PC-9 (cell line): ENCODE measurements at regions not wholly inside any gene's neighbourhood (a gene's known extent, or its start where the extent isn't known, plus 50 kb on each side); places are given as distances from the start of the nearest gene placed in this dataset.

Experiments used
- CTCF ChIP-seq: fragments of 200-600 bp; sonication (generic); conservative IDR thresholded peaks from 2 replicates; pipeline ENCODE4 v1.6.1; 2017; ENCODE audit warnings: mixed run types, antibody characterized with exemption, mild to moderate bottlenecking, moderate library complexity
- EZH2 ChIP-seq: fragments of 200-600 bp; sonication (generic); IDR thresholded peaks from 2 replicates; pipeline ENCODE4 v1.8.0; 2017; ENCODE audit warnings: antibody characterized with exemption, low read depth

GRCh38 chr22:33202455-33202854, 144.3 kb upstream of the SYN3 start:
- no peak for TF ChIP-seq EZH2
- TF ChIP-seq CTCF: no peak
